ENCODE measurements at regions not wholly inside any gene's neighbourhood (a gene's known extent, or its start where the extent isn't known, plus 50 kb on each side); places are given as distances from the start of the nearest gene placed in this dataset.
A peak's percentile ranks its signal among the peaks of the same experiment; 100 is the strongest.

GRCh38 chr10:30756151-30756550 lies 126.6 kb upstream of the LYZL2 start:
- H3K4me3 ChIP-seq (ENCODE audit: low read depth, low read length) = no peak overlapping the region
- no peak for TF ChIP-seq CTCF (IDR thresholded peaks at IDR 0.05; ENCODE audit: borderline replicate concordance, insufficient read depth, low read depth, low read length)

DNA sequence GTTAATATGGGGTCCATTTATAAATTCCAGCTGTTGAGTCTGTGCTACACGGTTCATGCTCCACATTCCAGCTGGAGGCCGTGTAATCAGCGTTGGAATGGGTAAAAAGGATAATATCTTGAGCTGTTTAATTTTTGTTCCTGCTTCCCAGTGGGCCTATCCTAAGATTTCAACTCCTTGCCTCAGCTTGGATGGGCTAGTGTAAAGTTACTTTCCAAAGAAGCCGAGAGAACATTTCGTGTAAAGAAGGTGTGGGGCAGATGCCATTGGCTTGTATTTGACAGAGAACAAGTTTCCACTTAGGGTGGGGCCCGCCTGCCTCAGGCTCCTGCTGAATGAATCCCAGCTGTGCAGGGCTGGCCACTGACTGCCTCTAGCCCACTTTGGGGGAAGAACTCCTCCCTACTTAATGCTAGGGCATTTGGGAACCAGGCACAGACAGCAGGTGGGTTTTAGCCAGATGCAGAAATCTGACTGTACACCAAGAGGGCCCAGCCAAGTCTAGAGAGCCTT lies 125.9 kb upstream of the LYZL2 start:
- no peak overlapping the region for H3K4me3 ChIP-seq (ENCODE audit: low read depth, low read length)
- no peak for TF ChIP-seq CTCF (IDR thresholded peaks at IDR 0.05; ENCODE audit: borderline replicate concordance, insufficient read depth, low read depth, low read length)

GRCh38 chr10:30752481-30752881 lies 122.9 kb upstream of the LYZL2 start:
- H3K4me3 ChIP-seq (ENCODE audit: low read depth, low read length) = no peak overlapping the region
- TF ChIP-seq CTCF (IDR thresholded peaks at IDR 0.05; ENCODE audit: borderline replicate concordance, insufficient read depth, low read depth, low read length) = no peak

- H3K4me3 ChIP-seq (ENCODE audit: low read depth, low read length) = no peak overlapping the region
- peak; percentile 86 for TF ChIP-seq CTCF (IDR thresholded peaks at IDR 0.05; ENCODE audit: borderline replicate concordance, insufficient read depth, low read depth, low read length)
Observed at GRCh38 chr10:30751678-30752331, 122.3 kb upstream of the LYZL2 start.

DNA sequence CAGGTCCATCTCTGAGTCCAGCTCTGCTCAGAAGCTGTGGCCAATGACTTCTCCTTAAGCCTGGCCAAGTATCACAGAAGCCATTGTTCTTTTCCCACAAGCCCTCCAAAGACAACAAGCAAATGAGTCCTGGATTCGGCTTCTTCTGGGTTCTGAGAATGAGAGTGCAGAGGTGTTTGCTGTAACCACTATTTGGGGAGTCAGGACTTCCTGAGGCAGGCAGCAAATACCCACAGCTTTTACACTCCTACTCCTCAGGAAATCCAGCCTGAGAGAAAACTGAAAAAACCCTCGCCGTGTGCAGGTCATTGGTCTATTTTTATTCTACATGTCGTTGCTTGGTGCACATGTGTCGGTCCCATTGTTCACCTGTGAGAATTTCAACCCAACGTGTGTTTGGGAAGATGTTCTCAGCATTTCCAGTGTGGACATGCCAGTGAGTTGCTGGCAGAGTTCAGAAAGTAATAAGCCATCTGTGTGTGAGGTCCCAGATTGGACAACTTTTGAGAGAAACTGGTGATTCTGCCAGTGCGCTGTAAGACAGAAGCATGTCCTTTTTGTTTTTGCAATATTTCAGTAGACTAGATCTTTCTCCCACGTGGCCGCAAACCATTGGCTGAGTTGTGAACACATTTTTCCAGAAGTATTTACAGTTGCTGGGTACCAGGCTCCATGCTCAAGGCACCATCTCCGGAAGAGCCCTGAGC lies 121.6 kb upstream of the LYZL2 start:
- no peak overlapping the region for H3K4me3 ChIP-seq (ENCODE audit: low read depth, low read length)
- TF ChIP-seq CTCF (IDR thresholded peaks at IDR 0.05; ENCODE audit: borderline replicate concordance, insufficient read depth, low read depth, low read length) = no peak

- no peak for TF ChIP-seq CTCF (IDR thresholded peaks at IDR 0.05; ENCODE audit: borderline replicate concordance, insufficient read depth, low read depth, low read length)
- H3K4me3 ChIP-seq (ENCODE audit: low read depth, low read length) = no peak overlapping the region
Observed at GRCh38 chr10:30749385-30749784, 119.8 kb upstream of the LYZL2 start.
